A549 (cell line): ENCODE measurements at regions not wholly inside any gene's neighbourhood (a gene's known extent, or its start where the extent isn't known, plus 50 kb on each side); places are given as distances from the start of the nearest gene placed in this dataset.

Experiments used
- BHLHE40 ChIP-seq: IDR thresholded peaks from 2 replicates; pipeline ENCODE4 v1.6.1; 2012; ENCODE audit warnings: low read depth, low read length, inconsistent platforms
- CEBPB ChIP-seq, 2 experiments: fragments of >200 bp in 1 of 2; sonication (Bioruptor Twin) in 1 of 2; formaldehyde crosslinking in 1 of 2; IDR thresholded peaks; 2 replicates each; pipeline ENCODE4 v1.6.1; 2012 to 2016
- EP300 ChIP-seq, 2 experiments: fragments of >200 bp; sonication (Bioruptor Twin); formaldehyde crosslinking; IDR thresholded peaks; 2 replicates in 1 of 2; 3 replicates in 1 of 2; pipeline ENCODE4 v1.6.1; 2016 to 2017
- JUN ChIP-seq, 2 experiments: fragments of >200 bp; sonication (Bioruptor Twin); formaldehyde crosslinking; IDR thresholded peaks; 2 replicates in 1 of 2; 3 replicates in 1 of 2; pipeline ENCODE4 v1.6.1; 2016 to 2017
- KDM1A ChIP-seq: fragments of 200-600 bp; sonication (generic); IDR thresholded peaks from 2 replicates; pipeline ENCODE4 v1.6.1; 2016; ENCODE audit warnings: low read depth, mild to moderate bottlenecking
- MAFK ChIP-seq: fragments of 450-650 bp; IDR thresholded peaks from 2 replicates; pipeline ENCODE4 v1.6.1; 2014; ENCODE audit not compliant: partially characterized antibody
- RCOR1 ChIP-seq: fragments of 150-350 bp; IDR thresholded peaks from 2 replicates; pipeline ENCODE4 v1.6.1; 2014; ENCODE audit warnings: antibody characterized with exemption, low read length, low read depth
- RFX5 ChIP-seq: fragments of 450-650 bp; IDR thresholded peaks from 2 replicates; pipeline ENCODE4 v1.7.1; 2014; ENCODE audit warnings: antibody characterized with exemption, mild to moderate bottlenecking, moderate library complexity
- SMC3 ChIP-seq: fragments of >200 bp; sonication (Bioruptor Twin); formaldehyde crosslinking; IDR thresholded peaks from 3 replicates; pipeline ENCODE4 v1.6.1; 2018; ENCODE audit warnings: inconsistent platforms
- USF2 ChIP-seq: fragments of 450-650 bp; IDR thresholded peaks from 2 replicates; pipeline ENCODE4 v1.6.1; 2014; ENCODE audit warnings: antibody characterized with exemption
- TF ChIP-seq, protein P1 (sequence below): fragments of >200 bp; sonication (Bioruptor Twin); formaldehyde crosslinking; IDR thresholded peaks from 3 replicates; pipeline ENCODE4 v1.5.1; 2016
- TF ChIP-seq, protein P2 (sequence below): fragments of 200-600 bp; sonication (generic); IDR thresholded peaks from 2 replicates; pipeline ENCODE4 v1.6.1; 2016; ENCODE audit warnings: antibody characterized with exemption, mild to moderate bottlenecking, moderate library complexity
- TF ChIP-seq, protein P3 (sequence below): IDR thresholded peaks from 2 replicates; pipeline ENCODE4 v1.6.1; 2012

- TF ChIP-seq, protein P1, sequence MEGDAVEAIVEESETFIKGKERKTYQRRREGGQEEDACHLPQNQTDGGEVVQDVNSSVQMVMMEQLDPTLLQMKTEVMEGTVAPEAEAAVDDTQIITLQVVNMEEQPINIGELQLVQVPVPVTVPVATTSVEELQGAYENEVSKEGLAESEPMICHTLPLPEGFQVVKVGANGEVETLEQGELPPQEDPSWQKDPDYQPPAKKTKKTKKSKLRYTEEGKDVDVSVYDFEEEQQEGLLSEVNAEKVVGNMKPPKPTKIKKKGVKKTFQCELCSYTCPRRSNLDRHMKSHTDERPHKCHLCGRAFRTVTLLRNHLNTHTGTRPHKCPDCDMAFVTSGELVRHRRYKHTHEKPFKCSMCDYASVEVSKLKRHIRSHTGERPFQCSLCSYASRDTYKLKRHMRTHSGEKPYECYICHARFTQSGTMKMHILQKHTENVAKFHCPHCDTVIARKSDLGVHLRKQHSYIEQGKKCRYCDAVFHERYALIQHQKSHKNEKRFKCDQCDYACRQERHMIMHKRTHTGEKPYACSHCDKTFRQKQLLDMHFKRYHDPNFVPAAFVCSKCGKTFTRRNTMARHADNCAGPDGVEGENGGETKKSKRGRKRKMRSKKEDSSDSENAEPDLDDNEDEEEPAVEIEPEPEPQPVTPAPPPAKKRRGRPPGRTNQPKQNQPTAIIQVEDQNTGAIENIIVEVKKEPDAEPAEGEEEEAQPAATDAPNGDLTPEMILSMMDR = no peak
- TF ChIP-seq RFX5 (no peak), MAFK (no peak), EP300 (IDR thresholded peaks at IDR 0.05) (no peak), CEBPB (IDR thresholded peaks at IDR 0.05) (no peak), BHLHE40 (no peak), KDM1A (no peak), JUN (IDR thresholded peaks at IDR 0.05) (no peak), USF2 (no peak), RCOR1 (no peak), SMC3 (no peak)
- TF ChIP-seq, protein P2, sequence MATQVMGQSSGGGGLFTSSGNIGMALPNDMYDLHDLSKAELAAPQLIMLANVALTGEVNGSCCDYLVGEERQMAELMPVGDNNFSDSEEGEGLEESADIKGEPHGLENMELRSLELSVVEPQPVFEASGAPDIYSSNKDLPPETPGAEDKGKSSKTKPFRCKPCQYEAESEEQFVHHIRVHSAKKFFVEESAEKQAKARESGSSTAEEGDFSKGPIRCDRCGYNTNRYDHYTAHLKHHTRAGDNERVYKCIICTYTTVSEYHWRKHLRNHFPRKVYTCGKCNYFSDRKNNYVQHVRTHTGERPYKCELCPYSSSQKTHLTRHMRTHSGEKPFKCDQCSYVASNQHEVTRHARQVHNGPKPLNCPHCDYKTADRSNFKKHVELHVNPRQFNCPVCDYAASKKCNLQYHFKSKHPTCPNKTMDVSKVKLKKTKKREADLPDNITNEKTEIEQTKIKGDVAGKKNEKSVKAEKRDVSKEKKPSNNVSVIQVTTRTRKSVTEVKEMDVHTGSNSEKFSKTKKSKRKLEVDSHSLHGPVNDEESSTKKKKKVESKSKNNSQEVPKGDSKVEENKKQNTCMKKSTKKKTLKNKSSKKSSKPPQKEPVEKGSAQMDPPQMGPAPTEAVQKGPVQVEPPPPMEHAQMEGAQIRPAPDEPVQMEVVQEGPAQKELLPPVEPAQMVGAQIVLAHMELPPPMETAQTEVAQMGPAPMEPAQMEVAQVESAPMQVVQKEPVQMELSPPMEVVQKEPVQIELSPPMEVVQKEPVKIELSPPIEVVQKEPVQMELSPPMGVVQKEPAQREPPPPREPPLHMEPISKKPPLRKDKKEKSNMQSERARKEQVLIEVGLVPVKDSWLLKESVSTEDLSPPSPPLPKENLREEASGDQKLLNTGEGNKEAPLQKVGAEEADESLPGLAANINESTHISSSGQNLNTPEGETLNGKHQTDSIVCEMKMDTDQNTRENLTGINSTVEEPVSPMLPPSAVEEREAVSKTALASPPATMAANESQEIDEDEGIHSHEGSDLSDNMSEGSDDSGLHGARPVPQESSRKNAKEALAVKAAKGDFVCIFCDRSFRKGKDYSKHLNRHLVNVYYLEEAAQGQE = no peak
- TF ChIP-seq, protein P3, sequence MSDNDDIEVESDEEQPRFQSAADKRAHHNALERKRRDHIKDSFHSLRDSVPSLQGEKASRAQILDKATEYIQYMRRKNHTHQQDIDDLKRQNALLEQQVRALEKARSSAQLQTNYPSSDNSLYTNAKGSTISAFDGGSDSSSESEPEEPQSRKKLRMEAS = no peak
Observed at GRCh38 chr9:106634183-106634582, 228.8 kb upstream of the ZNF462 start.
